IMR-90 (cell line): ENCODE measurements at regions not wholly inside any gene's neighbourhood (a gene's known extent, or its start where the extent isn't known, plus 50 kb on each side); places are given as distances from the start of the nearest gene placed in this dataset.

ENCODE experiments used
- ATAC-seq: fragments of 200-7000 bp; cut with Tn5 transposase; 2 replicates; pipeline ENCODE4 v1.9.1; 2020; ENCODE audit warnings: low read depth, mild to moderate bottlenecking, moderate library complexity
- BruUV-seq: library from RNA; stranded (reverse); fragments of 400-500 nt; replicated peaks from 2 replicates; lab custom pipeline; 2021; lab: Mats Ljungman, UMichigan
- CTCF ChIA-PET: fragments of 300-600 bp; formaldehyde crosslinking; extraction: SDS; loops from one replicate; lab custom pipeline; 2021; ENCODE audit warnings: antibody characterized with exemption; lab: Yijun Ruan, JAX
- POLR2A ChIA-PET: fragments of 300-600 bp; sonication (Branson Sonifier 250); formaldehyde crosslinking; loops from one replicate; lab custom pipeline; 2022; ENCODE audit warnings: antibody characterized with exemption; ENCODE audit not compliant: unreplicated experiment; lab: Charles Lee
- DNase-seq: peaks from one replicate; pipeline ENCODE4 v3.0.0; 2013
- H2AFZ ChIP-seq: replicated peaks from 2 replicates; pipeline ENCODE3; 2013; ENCODE audit warnings: low read length, mild to moderate bottlenecking; ENCODE audit not compliant: poor library complexity
- H2AK5ac ChIP-seq: 2 replicates; pipeline ENCODE4 v1.6.1; 2013; ENCODE audit warnings: low read depth, low read length, inconsistent platforms
- H2AK9ac ChIP-seq: replicated peaks from 2 replicates; pipeline ENCODE3; 2013; ENCODE audit warnings: mild to moderate bottlenecking, low read depth, low read length, moderate library complexity; ENCODE audit not compliant: poor library complexity
- H2BK120ac ChIP-seq: 2 replicates; pipeline ENCODE4 v1.6.1; 2013; ENCODE audit warnings: low read depth, low read length, inconsistent platforms
- H2BK15ac ChIP-seq: 3 replicates; pipeline ENCODE4 v1.6.1; 2013; ENCODE audit warnings: low read depth, low read length, inconsistent platforms
- H2BK20ac ChIP-seq: 2 replicates; pipeline ENCODE4 v1.6.1; 2013; ENCODE audit warnings: low read depth, mild to moderate bottlenecking, inconsistent platforms, low read length, moderate library complexity
- H2BK5ac ChIP-seq: 2 replicates; pipeline ENCODE4 v1.6.1; 2013; ENCODE audit warnings: mild to moderate bottlenecking, low read depth, low read length, inconsistent platforms; ENCODE audit not compliant: poor library complexity, severe bottlenecking
- H3K14ac ChIP-seq: replicated peaks from 2 replicates; pipeline ENCODE4 v1.6.1; 2013; ENCODE audit warnings: low read depth, low read length, inconsistent platforms
- H3K18ac ChIP-seq: 2 replicates; pipeline ENCODE4 v1.6.1; 2013; ENCODE audit warnings: low read depth, low read length, control low read depth
- H3K23ac ChIP-seq: 2 replicates; pipeline ENCODE4 v1.6.1; 2013; ENCODE audit warnings: low read depth, low read length, inconsistent platforms
- H3K27ac ChIP-seq: 2 replicates; pipeline ENCODE4 v1.5.1; 2013; ENCODE audit warnings: mild to moderate bottlenecking, control low read depth, low read length; ENCODE audit not compliant: insufficient read depth
- H3K27me3 ChIP-seq: 2 replicates; pipeline ENCODE4 v1.6.1; 2013; ENCODE audit warnings: low read length; ENCODE audit not compliant: control insufficient read depth, insufficient read depth
- H3K36me3 ChIP-seq: 2 replicates; pipeline ENCODE4 v1.6.1; 2013; ENCODE audit warnings: low read length, mixed read lengths; ENCODE audit not compliant: control insufficient read depth, insufficient read depth
- H3K4ac ChIP-seq: 2 replicates; pipeline ENCODE4 v1.6.1; 2013; ENCODE audit warnings: low read depth, low read length, inconsistent platforms
- H3K4me1 ChIP-seq: 2 replicates; pipeline ENCODE4 v1.6.1; 2013; ENCODE audit warnings: low read length, mixed read lengths; ENCODE audit not compliant: control insufficient read depth, insufficient read depth
- H3K4me2 ChIP-seq: 2 replicates; pipeline ENCODE4 v1.6.1; 2013; ENCODE audit warnings: low read depth, mild to moderate bottlenecking, control low read depth, low read length, moderate library complexity
- H3K4me3 ChIP-seq: 2 replicates; pipeline ENCODE4 v1.5.1; 2013; ENCODE audit warnings: low read depth, mild to moderate bottlenecking, control low read depth, low read length, moderate library complexity; ENCODE audit not compliant: insufficient read depth
- H3K56ac ChIP-seq: 2 replicates; pipeline ENCODE4 v1.6.1; 2013; ENCODE audit warnings: low read length, inconsistent platforms; ENCODE audit not compliant: insufficient read depth; ENCODE audit errors: extremely low read depth
- H3K79me1 ChIP-seq, 2 experiments: 2 replicates each; pipeline ENCODE4 v1.6.1; 2013; ENCODE audit warnings: low read length in 2 of 2, inconsistent platforms in 1 of 2, low read depth in 1 of 2
- H3K9ac ChIP-seq: 2 replicates; pipeline ENCODE4 v1.6.1; 2013; ENCODE audit warnings: low read depth, low read length, control low read depth
- H3K9me1 ChIP-seq: 2 replicates; pipeline ENCODE4 v1.6.1; 2013; ENCODE audit warnings: low read length, inconsistent platforms; ENCODE audit not compliant: insufficient read depth
- H3K9me3 ChIP-seq: 2 replicates; pipeline ENCODE4 v1.6.1; 2013; ENCODE audit warnings: low read length; ENCODE audit not compliant: control insufficient read depth, insufficient read depth
- H4K20me1 ChIP-seq: 2 replicates; pipeline ENCODE4 v1.6.1; 2013; ENCODE audit warnings: low read length, inconsistent platforms; ENCODE audit not compliant: insufficient read depth
- H4K5ac ChIP-seq: 2 replicates; pipeline ENCODE4 v1.6.1; 2013; ENCODE audit warnings: mild to moderate bottlenecking, low read depth, low read length, control low read depth
- H4K8ac ChIP-seq, 2 experiments: 2 replicates each; pipeline ENCODE4 v1.6.1; 2013; ENCODE audit warnings: low read depth in 2 of 2, low read length in 2 of 2, control low read depth in 1 of 2, inconsistent platforms in 1 of 2
- H4K91ac ChIP-seq: 2 replicates; pipeline ENCODE4 v1.6.1; 2013; ENCODE audit warnings: low read depth, low read length, inconsistent platforms; ENCODE audit not compliant: insufficient read depth
- BHLHE40 ChIP-seq: fragments of 150-350 bp; IDR thresholded peaks from 2 replicates; pipeline ENCODE4 v1.6.1; 2016; ENCODE audit warnings: mild to moderate bottlenecking, low read depth, low read length
- CHD1 ChIP-seq: IDR thresholded peaks from 2 replicates; pipeline ENCODE4 v1.6.1; 2012; ENCODE audit warnings: low read depth, low read length, improper control_type of control experiment
- CTCF ChIP-seq: conservative IDR thresholded peaks from 2 replicates; pipeline ENCODE4 v1.5.1; 2012; ENCODE audit warnings: mild to moderate bottlenecking, low read depth, low read length, improper control_type of control experiment
- FOS ChIP-seq: fragments of 150-350 bp; IDR thresholded peaks from 2 replicates; pipeline ENCODE4 v1.6.1; 2016; ENCODE audit warnings: low read depth, low read length
- MAFK ChIP-seq: IDR thresholded peaks from 2 replicates; pipeline ENCODE4 v1.6.1; 2012; ENCODE audit warnings: low read depth, low read length, improper control_type of control experiment
- MAZ ChIP-seq: IDR thresholded peaks from 2 replicates; pipeline ENCODE4 v1.6.1; 2012; ENCODE audit warnings: low read depth, mild to moderate bottlenecking, low read length, improper control_type of control experiment, moderate library complexity, borderline replicate concordance
- MXI1 ChIP-seq: IDR thresholded peaks from 2 replicates; pipeline ENCODE4 v1.6.1; 2012; ENCODE audit warnings: low read depth, mild to moderate bottlenecking, low read length, moderate library complexity, borderline replicate concordance
- NFE2L2 ChIP-seq: fragments of 150-350 bp; IDR thresholded peaks from 2 replicates; pipeline ENCODE4 v1.6.1; 2016; ENCODE audit warnings: low read depth, mild to moderate bottlenecking, low read length
- POLR2A ChIP-seq: IDR thresholded peaks from 2 replicates; pipeline ENCODE4 v1.6.1; 2012; ENCODE audit warnings: mild to moderate bottlenecking, low read depth, low read length
- RAD21 ChIP-seq: IDR thresholded peaks from 2 replicates; pipeline ENCODE4 v1.6.1; 2012; ENCODE audit warnings: low read length, improper control_type of control experiment
- RCOR1 ChIP-seq: IDR thresholded peaks from 2 replicates; pipeline ENCODE4 v1.6.1; 2012; ENCODE audit warnings: mild to moderate bottlenecking, low read length, improper control_type of control experiment; ENCODE audit not compliant: insufficient replicate concordance
- RFX5 ChIP-seq: IDR thresholded peaks from 2 replicates; pipeline ENCODE4 v1.8.0; 2012; ENCODE audit warnings: low read depth, mild to moderate bottlenecking, low read length, moderate library complexity
- whole genome bisulfite sequencing, 2 experiments: methylation state at CpG; one replicate each; pipeline versions ENCODE4 v1.1.5 to v1.1.7; 2013; ENCODE audit warnings: missing lambda C conversion rate in 2 of 2; ENCODE audit not compliant: insufficient read length in 1 of 2; ENCODE audit errors: extremely low coverage in 2 of 2; 5-methylcytosine and 5-hydroxymethylcytosine counted together
- dilution Hi-C: fragments of 300-500 bp; cut with HindIII; formaldehyde crosslinking; loops from one replicate; pipeline ENCODE4 v1.14.3; 2018; ENCODE audit warnings: low sequenced_read_pairs; ENCODE audit not compliant: unreplicated experiment
- in situ Hi-C: fragments of 300-500 bp; cut with MboI; formaldehyde crosslinking; loops from 3 replicates; pipeline ENCODE4 v1.14.3; 2019; ENCODE audit warnings: low sequenced_read_pairs, inconsistent platforms, mixed read lengths
- intact Hi-C: fragments of 100-400 bp; cut with micrococcal nuclease; formaldehyde crosslinking; loops from 2 replicates; pipeline ENCODE4 v1.10.0; 2022

- Histone ChIP-seq H3K27ac (no peak overlapping the region), H2AK9ac (no peak overlapping the region), H3K23ac (no peak overlapping the region), H2BK20ac (no peak overlapping the region), H2AK5ac (no peak overlapping the region), H3K4me1 (no peaks in the 10 kb centered on the region), H3K18ac (no peak overlapping the region), H3K4me2 (no peak overlapping the region), H3K56ac (no peak overlapping the region), H2BK5ac (no peak overlapping the region), H2BK15ac (no peak overlapping the region), H3K4ac (no peak overlapping the region), H3K9me1 (no peaks in the 10 kb centered on the region), H3K9me3 (no peaks in the 10 kb centered on the region), H3K4me3 (no peak overlapping the region), H2AFZ (peak overlapping the region; percentile 27), H3K9ac (no peak overlapping the region), H4K20me1 (no peaks in the 10 kb centered on the region), H3K36me3 (no peaks in the 10 kb centered on the region), H4K8ac (no peak overlapping the region), H3K79me1 (no peaks in the 10 kb centered on the region), H4K5ac (no peak overlapping the region), H4K91ac (no peak overlapping the region), H2BK120ac (no peak overlapping the region), H3K27me3 (no peaks in the 10 kb centered on the region; the same call in 1 of the 2 replicates), H3K14ac (no peak overlapping the region)
- in situ Hi-C loops (no loop called here), intact Hi-C loops (no loop called here), dilution Hi-C loops (no loop called here)
- no TSS peak for BruUV-seq
- ChIA-PET CTCF (no interaction called here), POLR2A (no interaction called here)
- ATAC-seq (no peak), DNase-seq (no peak)
- no peak for TF ChIP-seq RAD21
- no peak for TF ChIP-seq NFE2L2
- no peak for TF ChIP-seq RFX5
- TF ChIP-seq RCOR1, result no peak
- no peak for TF ChIP-seq CTCF
- no peak for TF ChIP-seq FOS
- TF ChIP-seq POLR2A, result no peak
- TF ChIP-seq BHLHE40, result no peak
- no peak for TF ChIP-seq MAZ
- no peak for TF ChIP-seq MXI1
- TF ChIP-seq MAFK, result no peak
- TF ChIP-seq CHD1, result no peak
- 89% methylated on average over 4 of the region's 7 CpGs; no CpG with 5 or more reads in 1 of the 2 experiments for WGBS, 2 experiments
Measured at GRCh38 chr9:115462623-115463022, 344.7 kb upstream of the TNC start.
